ENCODE measurements at regions not wholly inside any gene's neighbourhood (a gene's known extent, or its start where the extent isn't known, plus 50 kb on each side); places are given as distances from the start of the nearest gene placed in this dataset.
A peak's percentile ranks its signal among the peaks of the same experiment; 100 is the strongest.

DNA sequence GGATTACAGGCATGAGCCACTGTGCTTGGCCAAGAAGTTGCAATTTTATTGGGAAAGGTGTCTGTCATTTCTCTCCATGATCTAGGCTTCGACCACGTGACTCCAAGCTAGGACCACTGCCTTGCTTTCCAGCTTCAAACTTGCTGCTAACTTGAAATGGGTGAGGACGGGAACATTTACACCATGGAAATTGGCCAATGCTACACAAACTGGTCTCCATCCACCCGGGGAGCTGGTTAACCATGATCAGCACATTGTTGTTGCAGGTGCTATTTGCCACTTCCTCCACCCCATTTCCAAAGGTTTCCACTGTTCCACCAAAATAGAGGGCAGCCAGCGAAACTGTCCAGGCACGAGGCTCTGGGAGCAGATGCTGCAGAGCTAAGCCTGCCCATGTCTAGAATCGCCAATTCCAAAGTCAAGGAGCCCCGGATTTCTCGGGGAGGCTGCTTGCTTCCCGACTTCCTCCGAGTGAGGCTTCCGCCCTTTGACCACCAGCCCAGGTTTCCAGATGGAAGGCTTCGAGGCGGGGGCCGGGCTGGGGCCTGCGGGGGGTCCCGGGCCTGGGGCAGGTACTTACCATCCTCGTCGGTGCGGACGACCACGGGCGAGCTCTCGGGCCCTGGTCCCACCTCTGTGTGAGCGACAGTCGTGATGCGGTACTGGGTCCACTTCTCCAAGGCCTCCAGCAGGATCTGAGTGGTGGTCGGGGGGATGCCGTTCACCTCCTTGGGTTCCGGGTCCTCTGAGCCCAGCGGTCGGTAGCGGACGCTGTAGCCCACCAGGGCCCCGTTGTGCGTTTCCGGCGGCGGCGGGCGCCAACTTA is 109.7 kb downstream of the PTPRS start:
- CTCF ChIA-PET, result interaction anchor here (1.6 kb wide), 1 partner anchor 12 kb away, joined by 4 read pairs; no protein-coding TSS in a partner anchor
- TF ChIP-seq, protein P1, sequence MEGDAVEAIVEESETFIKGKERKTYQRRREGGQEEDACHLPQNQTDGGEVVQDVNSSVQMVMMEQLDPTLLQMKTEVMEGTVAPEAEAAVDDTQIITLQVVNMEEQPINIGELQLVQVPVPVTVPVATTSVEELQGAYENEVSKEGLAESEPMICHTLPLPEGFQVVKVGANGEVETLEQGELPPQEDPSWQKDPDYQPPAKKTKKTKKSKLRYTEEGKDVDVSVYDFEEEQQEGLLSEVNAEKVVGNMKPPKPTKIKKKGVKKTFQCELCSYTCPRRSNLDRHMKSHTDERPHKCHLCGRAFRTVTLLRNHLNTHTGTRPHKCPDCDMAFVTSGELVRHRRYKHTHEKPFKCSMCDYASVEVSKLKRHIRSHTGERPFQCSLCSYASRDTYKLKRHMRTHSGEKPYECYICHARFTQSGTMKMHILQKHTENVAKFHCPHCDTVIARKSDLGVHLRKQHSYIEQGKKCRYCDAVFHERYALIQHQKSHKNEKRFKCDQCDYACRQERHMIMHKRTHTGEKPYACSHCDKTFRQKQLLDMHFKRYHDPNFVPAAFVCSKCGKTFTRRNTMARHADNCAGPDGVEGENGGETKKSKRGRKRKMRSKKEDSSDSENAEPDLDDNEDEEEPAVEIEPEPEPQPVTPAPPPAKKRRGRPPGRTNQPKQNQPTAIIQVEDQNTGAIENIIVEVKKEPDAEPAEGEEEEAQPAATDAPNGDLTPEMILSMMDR (IDR thresholded peaks at IDR 0.05; ENCODE audit: control extremely low read depth, extremely low read depth, low read depth, missing control alignments), result no peak
- no peak for DNase-seq (ENCODE audit: extremely low spot score)
- POLR2A ChIA-PET, result no interaction called here

DNA sequence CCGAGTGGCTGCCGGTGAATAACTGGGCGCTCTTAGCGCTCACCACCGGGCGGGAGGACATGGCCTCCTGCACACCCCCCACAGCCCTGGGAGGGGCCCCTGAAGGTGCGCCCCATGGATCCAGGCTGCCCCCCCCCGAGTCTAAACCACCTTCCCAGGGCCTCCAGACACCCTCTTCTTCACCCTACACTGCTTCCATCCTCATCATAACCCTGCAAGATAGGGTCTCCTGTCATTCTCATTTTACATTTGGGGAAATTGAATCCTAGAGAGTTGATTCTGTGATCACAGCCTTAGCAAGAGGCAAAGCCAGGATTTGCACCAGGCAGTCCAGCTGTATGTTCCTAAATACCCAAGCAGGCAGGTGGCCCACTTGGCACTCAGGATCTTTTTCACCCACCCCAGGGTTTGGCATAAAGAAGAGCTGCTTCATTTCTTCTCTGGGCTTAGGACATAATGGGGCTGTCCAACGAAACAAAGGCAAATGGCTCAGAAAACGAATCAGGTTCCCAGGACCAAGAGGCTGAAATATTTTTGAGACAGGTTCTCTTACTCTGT is 110.8 kb downstream of the PTPRS start:
- ChIA-PET POLR2A (interaction anchor here (0.5 kb wide), 1 partner anchor 82 kb away, joined by 3 read pairs; no protein-coding TSS in a partner anchor), CTCF (no interaction called here)
- no peak for DNase-seq (ENCODE audit: extremely low spot score)
- TF ChIP-seq, protein P1 (IDR thresholded peaks at IDR 0.05; ENCODE audit: control extremely low read depth, extremely low read depth, low read depth, missing control alignments), result no peak

DNA sequence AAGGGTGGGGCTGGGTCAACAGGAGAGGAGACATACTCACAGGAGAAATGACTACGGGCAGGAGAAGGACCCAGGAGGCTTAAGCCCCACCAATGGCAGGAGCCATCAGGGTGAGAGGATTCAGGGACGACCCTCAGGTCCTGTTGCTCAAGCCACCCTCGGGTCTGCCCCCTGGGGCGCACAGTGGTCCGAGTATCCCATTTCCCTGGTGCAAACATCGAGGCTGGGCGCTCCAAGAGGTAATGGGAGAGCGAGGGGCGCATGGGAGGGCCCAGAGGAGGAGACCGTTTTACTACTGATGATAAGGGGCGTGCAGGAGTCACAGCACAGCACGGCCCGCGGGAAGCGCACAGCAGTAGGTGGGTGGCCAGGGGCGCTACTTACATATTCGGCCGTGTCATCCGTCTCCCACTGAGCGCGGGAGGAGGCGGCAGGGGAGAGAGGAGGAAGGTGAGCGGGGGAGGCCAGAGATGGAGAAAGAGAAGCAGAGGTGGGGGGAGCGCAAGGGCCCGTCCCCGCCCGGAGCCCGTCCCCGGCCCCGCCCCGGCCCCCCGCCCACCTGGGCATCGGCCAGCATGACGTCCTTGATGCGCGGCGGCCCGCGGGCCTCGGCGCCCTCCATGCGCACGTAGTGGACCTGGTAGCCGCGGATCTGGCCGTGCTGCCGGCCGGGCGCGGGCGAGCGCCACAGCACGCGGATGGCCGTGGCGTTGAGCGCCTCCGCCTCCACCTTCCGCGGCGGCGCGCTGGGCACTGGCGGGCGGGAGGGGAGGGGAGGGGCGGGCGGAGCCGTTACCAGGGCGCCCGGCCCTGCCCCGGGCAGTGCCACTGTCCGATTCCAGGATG is 111.5 kb downstream of the PTPRS start:
- ChIA-PET CTCF (no interaction called here), POLR2A (no interaction called here)
- TF ChIP-seq, protein P1 (IDR thresholded peaks at IDR 0.05; ENCODE audit: control extremely low read depth, extremely low read depth, low read depth, missing control alignments), result no peak
- DNase-seq (ENCODE audit: extremely low spot score), result no peak

DNA sequence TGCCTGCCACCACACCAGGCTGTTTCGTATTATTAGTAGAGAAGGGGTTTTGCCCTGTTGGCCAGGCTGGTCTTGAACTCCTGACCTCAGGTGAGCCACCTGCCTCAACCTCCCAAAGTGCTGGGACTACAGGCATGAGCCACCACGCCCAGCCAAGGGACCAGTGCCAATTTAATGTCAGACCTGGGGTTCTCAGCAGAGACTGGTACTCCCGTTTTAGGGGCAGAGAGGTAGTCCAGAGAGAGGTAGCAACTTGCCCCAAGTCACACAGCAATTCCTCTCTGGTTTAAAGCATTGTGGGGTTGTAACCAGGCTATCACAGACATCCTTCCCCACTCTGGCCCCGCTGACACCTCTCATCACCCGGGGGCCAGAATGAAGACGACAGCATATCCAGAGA is 112.1 kb downstream of the PTPRS start:
- POLR2A ChIA-PET, result no interaction called here
- DNase-seq (ENCODE audit: extremely low spot score), result no peak
- TF ChIP-seq, protein P1 (IDR thresholded peaks at IDR 0.05; ENCODE audit: control extremely low read depth, extremely low read depth, low read depth, missing control alignments), result no peak
- CTCF ChIA-PET, result no interaction called here

DNA sequence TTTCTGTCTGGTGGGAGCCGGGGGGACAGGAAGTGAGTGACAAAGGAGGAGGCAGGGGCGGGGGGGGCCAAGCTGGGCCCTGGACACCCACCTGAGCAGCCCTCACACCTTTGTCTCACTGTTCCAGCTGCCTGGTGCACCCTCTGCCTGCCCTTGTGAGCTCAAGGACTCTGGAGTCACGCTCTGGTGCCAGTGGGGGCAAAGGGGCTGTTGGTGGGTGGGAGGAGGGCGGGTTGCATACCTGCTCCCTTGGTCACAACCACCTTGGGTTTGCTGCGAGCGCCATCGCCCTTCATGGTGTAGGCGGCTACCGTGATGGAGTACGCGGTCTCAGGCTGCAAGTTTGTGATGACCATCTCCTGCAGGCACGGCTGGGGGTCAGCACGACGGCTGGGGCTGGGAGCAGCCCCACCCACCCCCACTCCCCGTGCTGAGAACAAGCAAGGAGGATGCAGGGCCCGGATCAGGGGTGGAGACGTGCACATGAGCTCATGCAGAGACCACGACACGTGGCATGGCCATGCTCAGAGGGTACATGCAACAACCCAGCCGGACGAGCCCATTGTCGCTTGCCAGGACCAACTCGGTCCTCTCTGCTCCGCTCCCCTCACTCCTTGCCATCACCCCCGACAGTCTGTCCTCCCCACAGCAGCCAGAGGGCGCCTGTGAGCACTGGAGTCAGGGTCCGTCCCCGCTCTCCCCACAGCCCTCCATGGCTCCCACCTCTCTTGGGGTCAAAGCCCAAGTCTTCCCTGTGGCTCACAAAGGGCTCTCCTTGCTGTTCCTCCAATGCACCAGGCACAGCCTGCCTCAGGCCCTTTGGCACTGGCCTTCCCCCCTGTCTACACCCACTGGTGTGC is 114.9 kb downstream of the PTPRS start:
- TF ChIP-seq, protein P1 (IDR thresholded peaks at IDR 0.05; ENCODE audit: control extremely low read depth, extremely low read depth, low read depth, missing control alignments), result peak; percentile 50
- CTCF ChIA-PET, result interaction anchor here (0.9 to 1.1 kb wide), 3 partner anchors 10 to 96 kb away, joined by 3 to 4 read pairs (median 3); no protein-coding TSS in a partner anchor
- POLR2A ChIA-PET, result no interaction called here
- DNase-seq (ENCODE audit: extremely low spot score), result no peak

Measured in GM10248 (cell line).